NCI-H524 treated with DMSO at 0.1 percent for 48 hours (cell line): ENCODE measurements at regions not wholly inside any gene's neighbourhood (a gene's known extent, or its start where the extent isn't known, plus 50 kb on each side); places are given as distances from the start of the nearest gene placed in this dataset.
A peak's percentile ranks its signal among the peaks of the same experiment; 100 is the strongest.

Source experiments
- DNase-seq: peaks from one replicate; lab custom pipeline; 2025; lab: John Stamatoyannopoulos, UW

GRCh38 chr17:51487947-51488346, 227.6 kb downstream of the UTP18 start:
- no peak for DNase-seq

DNA sequence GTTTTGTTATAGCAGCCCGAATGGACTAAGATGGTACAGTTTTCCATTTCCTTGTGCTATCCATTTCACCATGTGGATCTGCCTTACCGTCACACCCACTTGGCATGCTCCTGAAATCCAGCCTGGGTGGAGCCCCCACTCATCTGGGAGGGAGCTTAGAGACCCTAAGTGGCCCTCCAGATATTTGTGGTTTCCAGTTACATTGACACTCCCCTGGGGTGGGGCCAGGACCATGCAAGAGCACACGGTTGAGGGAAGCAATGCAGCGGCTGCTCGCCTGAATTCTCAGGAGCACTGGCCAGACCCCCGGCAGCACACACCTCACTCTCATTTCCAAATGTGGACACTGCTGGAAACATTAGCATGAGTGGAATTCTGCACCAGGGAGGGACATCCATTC, 231.1 kb downstream of the UTP18 start:
- peak; percentile 25 for DNase-seq

DNA sequence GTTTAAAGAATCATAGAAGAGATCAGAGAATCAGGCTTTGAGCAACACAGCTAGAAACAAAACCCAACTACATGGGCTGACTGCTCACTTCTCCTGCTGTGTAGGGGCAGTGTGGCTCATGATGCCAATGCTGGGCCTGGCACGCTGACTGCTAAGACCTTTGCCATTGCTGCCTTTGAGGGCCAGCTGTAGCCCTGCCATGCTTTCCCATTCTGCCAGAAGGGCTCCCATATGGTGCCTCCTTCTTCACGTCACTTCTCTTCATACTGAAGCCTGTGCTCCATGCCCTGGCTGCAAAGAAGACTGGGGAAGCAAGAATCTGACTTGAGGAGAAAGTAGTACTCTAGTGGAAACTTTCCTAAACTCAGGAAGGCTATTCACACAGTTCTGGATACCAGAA, 232.9 kb downstream of the UTP18 start:
- no peak for DNase-seq

DNA sequence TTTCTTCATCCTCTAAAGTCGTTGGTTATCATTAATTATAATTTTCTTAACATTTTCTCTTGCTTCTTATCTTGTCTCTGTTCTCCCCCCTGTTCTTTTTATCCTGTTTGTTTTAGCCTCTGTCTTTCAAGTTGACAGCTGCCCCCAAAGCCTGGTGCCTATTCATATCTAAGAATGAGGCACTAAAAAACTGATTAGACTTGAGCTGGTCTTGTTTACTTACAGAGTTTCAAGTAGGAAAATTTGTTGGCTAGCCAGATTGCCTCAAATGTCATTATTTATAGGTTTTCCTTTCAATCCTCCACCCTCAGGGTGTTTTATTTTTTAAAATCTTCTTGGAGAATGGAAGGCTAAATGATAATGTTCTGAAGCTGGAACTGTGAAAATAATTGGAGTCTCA, 236.0 kb downstream of the UTP18 start:
- DNase-seq = no peak

- no peak for DNase-seq
Measured at GRCh38 chr17:51499897-51500296, 239.6 kb downstream of the UTP18 start.

- DNase-seq = peak; percentile 75
Measured at GRCh38 chr17:51500454-51500853, 240.1 kb downstream of the UTP18 start.

- DNase-seq = no peak
Measured at GRCh38 chr17:51505450-51505849, 245.1 kb downstream of the UTP18 start.

GRCh38 chr17:51507444-51507843, 247.1 kb downstream of the UTP18 start:
- DNase-seq = peak; percentile 57

- DNase-seq = peak; percentile 59
Measured at GRCh38 chr17:51508048-51508447, 247.7 kb downstream of the UTP18 start.

DNA sequence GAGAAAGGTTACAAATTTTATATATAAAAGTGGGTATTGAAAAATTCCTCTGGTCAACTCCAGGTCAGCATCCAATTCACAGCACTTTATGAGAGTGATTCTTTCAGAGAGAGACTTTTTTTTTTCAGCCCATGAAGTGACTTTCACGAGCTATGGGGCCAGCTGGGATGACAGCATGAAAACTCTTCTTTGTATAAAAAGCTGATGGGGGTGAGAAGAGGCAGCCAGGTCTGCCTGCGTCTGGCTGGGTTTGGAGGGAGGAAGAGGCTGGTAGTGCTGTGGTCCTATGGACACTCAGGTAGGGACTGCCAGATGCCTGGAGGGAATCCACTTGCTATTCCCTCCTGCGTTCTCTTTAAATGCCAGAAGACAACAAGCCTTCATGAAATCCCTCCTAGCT, 250.6 kb downstream of the UTP18 start:
- no peak for DNase-seq

DNA sequence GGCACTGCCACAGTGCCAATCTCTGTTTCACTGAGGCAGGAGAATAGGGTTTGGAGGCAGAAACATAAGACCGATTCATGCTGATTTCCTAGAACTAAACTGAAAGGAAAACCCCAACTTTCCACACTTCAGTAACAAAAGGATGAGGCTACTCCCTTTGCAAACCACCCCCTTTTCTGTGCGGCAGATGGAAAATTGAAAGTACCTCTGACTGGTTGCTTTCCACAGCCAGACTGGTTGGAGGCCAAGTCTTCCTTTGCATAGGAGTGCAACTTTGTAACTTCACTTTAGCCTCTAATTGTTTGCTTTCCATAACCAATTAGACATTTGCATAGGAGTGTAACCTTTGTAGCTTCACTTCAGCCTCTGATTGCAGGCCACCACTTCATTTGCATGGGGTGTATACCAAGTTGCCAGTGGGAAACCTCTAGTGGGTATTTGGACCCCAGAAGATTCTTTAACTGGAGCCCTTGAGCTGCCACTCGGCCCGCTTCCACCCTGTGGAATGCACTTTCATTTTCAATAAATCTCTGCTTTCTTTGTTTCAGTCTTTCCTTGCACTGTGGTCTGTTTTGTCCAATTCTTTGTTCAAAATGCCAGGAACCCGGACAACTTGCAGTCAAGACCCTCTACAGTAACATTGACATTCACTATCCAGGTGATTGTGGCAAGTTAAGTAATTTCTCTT, 252.0 kb downstream of the UTP18 start:
- no peak for DNase-seq

DNA sequence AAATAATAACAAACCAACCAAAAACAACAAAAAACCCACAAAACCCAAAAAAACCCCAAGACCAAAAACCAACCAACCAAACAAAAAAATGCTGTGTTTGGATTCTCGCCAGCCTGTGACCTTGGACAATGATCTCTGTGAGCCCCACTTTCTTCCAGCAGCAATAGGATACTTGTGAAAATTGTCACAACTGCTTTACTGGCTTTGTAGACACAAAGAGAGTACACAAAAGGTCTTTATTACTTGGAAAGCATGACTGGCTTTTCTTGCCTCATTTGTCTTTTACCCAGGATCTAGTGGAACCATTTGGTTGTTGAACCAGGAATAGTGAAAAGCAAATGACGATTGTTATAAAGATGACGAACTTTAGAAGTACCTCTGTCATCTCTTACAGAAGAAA, 256.6 kb downstream of the UTP18 start:
- no peak for DNase-seq

GRCh38 chr17:51524524-51524923, 264.2 kb downstream of the UTP18 start:
- DNase-seq = no peak

DNA sequence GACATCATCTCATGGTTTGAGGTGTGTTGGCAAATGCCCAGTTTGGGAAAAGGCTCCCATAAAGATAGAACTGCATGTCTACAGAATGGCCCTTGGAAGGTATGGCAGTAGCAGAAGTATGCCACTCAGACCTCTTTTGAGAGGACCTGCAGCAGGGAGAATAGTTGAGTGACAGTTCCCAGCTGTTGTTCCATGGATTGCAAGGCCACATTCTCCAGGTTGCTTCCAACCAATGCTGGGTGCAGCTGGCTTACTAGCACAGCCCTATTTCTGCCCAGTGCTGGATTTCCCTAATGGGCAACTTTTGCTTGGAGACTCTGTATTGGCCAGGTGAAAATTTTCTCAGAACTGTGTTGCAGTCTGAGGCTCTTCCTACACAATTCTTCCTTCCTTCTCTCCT, 266.2 kb downstream of the UTP18 start:
- DNase-seq = no peak

DNA sequence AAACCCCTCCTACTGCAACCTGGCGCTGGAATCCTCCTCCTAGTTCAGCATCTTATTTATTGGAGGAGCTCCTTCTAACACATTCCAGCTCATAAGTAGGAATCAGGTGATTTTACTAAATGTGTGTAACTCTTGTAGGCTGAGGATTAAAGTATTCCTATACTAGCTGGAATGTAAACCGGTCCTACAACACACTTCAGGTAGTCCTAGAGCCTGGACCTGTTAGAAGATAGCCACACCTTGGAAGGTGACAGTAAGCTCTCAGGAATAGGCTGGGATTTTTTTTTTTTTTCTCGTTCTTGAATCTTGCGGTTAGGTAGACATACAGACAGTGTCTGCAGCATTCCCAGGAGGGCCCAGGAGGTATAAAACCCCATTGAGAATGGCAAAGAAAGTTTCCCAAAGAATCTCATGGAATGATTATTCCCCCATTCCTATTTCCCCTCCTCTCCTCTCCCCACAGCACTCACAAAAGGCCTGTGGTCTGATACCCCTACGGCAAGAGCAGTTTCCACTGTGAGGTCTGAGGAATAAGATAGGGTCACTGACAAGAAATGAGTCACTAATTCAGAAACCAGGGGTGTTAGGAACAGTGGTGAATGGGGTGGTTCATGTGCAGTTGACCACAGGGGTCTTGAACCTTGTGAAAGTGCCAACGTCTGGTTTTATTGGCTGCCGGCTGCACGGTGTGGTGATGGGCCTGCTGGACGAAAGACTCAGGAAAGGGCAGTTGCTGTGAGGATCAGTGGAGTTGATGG, 267.1 kb downstream of the UTP18 start:
- no peak for DNase-seq

GRCh38 chr17:51528111-51528510, 267.8 kb downstream of the UTP18 start:
- DNase-seq = no peak

DNA sequence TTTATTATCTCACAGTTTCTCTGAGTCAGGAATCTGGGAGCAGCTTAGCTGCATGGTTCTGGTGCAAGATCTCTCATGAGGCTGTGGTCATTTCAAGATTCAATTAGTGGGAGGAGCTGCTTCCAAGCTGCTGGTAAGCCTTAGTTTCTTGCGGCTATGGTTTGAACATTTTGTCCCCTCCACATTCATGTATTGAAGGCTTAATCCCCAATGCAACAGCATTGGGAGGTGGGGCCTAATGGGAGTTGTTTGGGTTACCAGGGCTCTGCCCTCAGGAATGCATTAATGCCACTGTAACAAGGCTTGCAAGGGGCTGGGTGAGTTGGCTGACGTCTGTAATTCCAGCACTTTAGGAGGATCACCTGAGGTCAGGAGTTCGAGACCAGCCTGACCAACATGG, 272.9 kb downstream of the UTP18 start:
- DNase-seq = no peak

- no peak for DNase-seq
Measured at GRCh38 chr17:51533821-51534220, 273.5 kb downstream of the UTP18 start.

GRCh38 chr17:51536627-51537026, 276.3 kb downstream of the UTP18 start:
- DNase-seq = no peak

DNA sequence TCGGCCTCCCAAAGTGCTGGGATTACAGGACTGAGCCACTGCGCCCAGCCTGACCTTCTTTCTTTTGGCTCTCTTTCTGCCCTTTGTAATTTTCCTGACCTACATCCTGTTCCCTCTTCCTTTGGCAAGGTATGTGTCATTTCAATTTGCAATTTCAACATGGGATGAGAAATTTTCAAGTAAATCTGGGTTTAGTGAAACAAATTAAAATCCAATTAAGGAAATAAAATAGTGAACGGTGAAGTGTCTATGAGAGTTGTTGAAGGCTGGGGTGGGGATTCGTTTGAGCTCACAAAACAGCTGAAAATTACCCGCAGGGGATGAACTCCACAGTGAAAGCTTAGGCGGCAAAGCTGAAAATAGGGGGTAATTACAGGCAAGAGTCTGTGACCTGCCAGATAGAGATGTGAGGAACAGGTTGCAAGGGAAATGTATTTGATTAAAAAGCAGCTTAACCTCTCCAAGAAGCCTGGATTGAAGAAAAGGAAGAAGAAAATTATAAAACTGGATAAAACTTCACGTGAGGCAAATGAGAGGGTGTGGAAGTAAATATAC, 277.7 kb downstream of the UTP18 start:
- DNase-seq = no peak

DNA sequence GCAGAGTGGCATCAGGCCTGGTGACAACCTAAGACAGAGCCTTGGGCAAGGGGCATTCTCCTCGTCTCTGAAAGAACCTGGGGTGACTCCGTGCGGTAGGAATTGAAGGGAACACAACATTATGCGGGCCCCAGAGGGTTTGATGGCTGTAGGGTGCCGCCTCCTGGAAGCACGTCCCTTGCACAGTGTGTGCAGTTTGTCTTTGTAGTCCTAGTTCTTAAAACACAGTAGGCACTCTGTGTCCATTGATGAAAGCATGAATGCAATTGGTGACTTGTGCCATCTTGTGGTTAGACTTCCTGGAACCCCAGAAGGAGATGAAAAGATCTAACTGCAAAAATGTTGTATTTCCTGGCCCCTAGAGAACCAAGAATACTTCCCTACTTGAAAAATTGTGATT, 279.8 kb downstream of the UTP18 start:
- DNase-seq = no peak

- no peak for DNase-seq
Measured at GRCh38 chr17:51541215-51541614, 280.9 kb downstream of the UTP18 start.

DNA sequence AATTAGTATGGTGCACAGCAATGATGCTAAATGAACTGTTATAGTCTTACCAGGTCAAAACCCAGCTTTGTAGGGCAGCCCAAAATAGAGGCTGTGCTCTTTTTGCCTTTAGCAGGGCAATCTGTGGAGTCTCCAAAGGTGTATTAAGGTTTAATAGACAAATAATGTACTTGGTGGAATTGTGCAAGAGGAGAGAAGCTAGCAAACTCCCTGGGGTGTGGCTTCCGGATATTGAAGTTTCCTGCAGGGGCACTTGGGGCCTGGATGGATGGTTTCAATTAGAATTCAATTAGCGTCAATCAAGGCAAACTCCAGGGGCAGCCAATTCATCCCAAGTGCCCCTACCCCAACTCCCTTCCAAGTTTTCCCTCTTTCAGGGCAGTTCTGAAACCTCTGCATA, 285.8 kb downstream of the UTP18 start:
- no peak for DNase-seq

- no peak for DNase-seq
Measured at GRCh38 chr17:51548125-51548524, 287.8 kb downstream of the UTP18 start.
